Thyroid gland (tissue), 4 donors: ENCODE measurements at regions not wholly inside any gene's neighbourhood (a gene's known extent, or its start where the extent isn't known, plus 50 kb on each side); places are given as distances from the start of the nearest gene placed in this dataset.

ENCODE experiments used
- CTCF ChIP-seq, 6 experiments: fragments of 200-600 bp in 3 of 6; fragments of 450-650 bp in 3 of 6; sonication (generic) in 3 of 6; IDR thresholded peaks; one replicate each; pipeline ENCODE4 v1.5.1; 2016 to 2019; ENCODE audit warnings: antibody characterized with exemption in 6 of 6, mild to moderate bottlenecking in 2 of 6, inconsistent platforms in 1 of 6, moderate library complexity in 1 of 6
- POLR2A ChIP-seq, 2 donors: fragments of 450-650 bp; IDR thresholded peaks; one replicate each; pipeline ENCODE4 v1.6.1; 2017; ENCODE audit warnings: antibody characterized with exemption in 2 of 2, mild to moderate bottlenecking in 2 of 2, moderate library complexity in 1 of 2

- TF ChIP-seq POLR2A (IDR thresholded peaks at IDR 0.05): no peak
- no peak for TF ChIP-seq CTCF (IDR thresholded peaks at IDR 0.05)
Measured at GRCh38 chr12:89289720-89290119, 62.6 kb downstream of the DUSP6 start.
